ENCODE measurements at regions not wholly inside any gene's neighbourhood (a gene's known extent, or its start where the extent isn't known, plus 50 kb on each side); places are given as distances from the start of the nearest gene placed in this dataset.

DNA sequence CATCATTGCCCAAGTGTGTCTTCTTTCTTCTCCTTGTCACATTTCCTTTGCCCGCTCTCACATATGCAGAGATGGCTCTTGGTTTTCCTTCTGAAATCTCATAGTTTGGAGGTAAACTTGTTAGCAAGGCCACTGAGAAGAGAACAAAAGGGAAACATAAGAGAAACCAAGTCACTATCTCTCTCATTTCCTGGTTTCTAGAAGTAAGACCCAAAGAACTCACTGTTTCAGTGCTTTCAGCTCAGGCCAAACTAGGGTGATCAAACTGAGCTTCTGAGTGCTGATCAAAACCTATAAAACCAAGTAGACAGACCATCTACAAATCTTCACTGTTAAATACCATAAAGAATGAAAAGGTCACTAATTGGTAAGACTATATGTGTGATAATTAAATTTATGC, 275.4 kb upstream of the BTG1 start:
- TF ChIP-seq, protein P1, sequence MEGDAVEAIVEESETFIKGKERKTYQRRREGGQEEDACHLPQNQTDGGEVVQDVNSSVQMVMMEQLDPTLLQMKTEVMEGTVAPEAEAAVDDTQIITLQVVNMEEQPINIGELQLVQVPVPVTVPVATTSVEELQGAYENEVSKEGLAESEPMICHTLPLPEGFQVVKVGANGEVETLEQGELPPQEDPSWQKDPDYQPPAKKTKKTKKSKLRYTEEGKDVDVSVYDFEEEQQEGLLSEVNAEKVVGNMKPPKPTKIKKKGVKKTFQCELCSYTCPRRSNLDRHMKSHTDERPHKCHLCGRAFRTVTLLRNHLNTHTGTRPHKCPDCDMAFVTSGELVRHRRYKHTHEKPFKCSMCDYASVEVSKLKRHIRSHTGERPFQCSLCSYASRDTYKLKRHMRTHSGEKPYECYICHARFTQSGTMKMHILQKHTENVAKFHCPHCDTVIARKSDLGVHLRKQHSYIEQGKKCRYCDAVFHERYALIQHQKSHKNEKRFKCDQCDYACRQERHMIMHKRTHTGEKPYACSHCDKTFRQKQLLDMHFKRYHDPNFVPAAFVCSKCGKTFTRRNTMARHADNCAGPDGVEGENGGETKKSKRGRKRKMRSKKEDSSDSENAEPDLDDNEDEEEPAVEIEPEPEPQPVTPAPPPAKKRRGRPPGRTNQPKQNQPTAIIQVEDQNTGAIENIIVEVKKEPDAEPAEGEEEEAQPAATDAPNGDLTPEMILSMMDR (IDR thresholded peaks at IDR 0.05) = no peak
- no peak for TF ChIP-seq POLR2A (IDR thresholded peaks at IDR 0.05)
